ENCODE measurements at regions not wholly inside any gene's neighbourhood (a gene's known extent, or its start where the extent isn't known, plus 50 kb on each side); places are given as distances from the start of the nearest gene placed in this dataset.

GRCh38 chr9:88077071-88077617, 61.1 kb downstream of the SPATA31C2 start:
- ATAC-seq (ENCODE audit: poor library complexity) (peak; percentile 2), DNase-seq (no peak)
- intact Hi-C loops (cut with DNase I), result no loop called here

GRCh38 chr9:88076286-88077070, 61.8 kb downstream of the SPATA31C2 start:
- intact Hi-C loops (cut with DNase I), result no loop called here

GRCh38 chr9:88075966-88076285, 62.3 kb downstream of the SPATA31C2 start:
- intact Hi-C loops (cut with DNase I), result no loop called here
- no peak for DNase-seq

More at GRCh38 chr9:88076286-88077070, 61.8 kb downstream of the SPATA31C2 start:
- DNase-seq (peak; percentile 84), ATAC-seq (ENCODE audit: poor library complexity) (peak; percentile 94)

GRCh38 chr9:88075506-88075905, 62.8 kb downstream of the SPATA31C2 start:
- ATAC-seq (ENCODE audit: poor library complexity), result no peak
- no peak for DNase-seq
- intact Hi-C loops (cut with DNase I), result no loop called here

More at GRCh38 chr9:88075966-88076285, 62.3 kb downstream of the SPATA31C2 start:
- no peak for ATAC-seq (ENCODE audit: poor library complexity)

GRCh38 chr9:88074931-88075330, 63.3 kb downstream of the SPATA31C2 start:
- intact Hi-C loops (cut with DNase I), result no loop called here
- DNase-seq (no peak), ATAC-seq (ENCODE audit: poor library complexity) (no peak)

- no peak for ATAC-seq (ENCODE audit: poor library complexity)
- DNase-seq, result no peak
- intact Hi-C loops (cut with DNase I), result no loop called here
Observed at GRCh38 chr9:88072831-88073375, 65.4 kb downstream of the SPATA31C2 start.

- ATAC-seq (ENCODE audit: poor library complexity) (no peak), DNase-seq (no peak)
- intact Hi-C loops (cut with DNase I), result no loop called here
Observed at GRCh38 chr9:88071331-88071730, 66.9 kb downstream of the SPATA31C2 start.

- intact Hi-C loops (cut with DNase I), result no loop called here
- no peak for ATAC-seq (ENCODE audit: poor library complexity)
- DNase-seq, result no peak
Observed at GRCh38 chr9:88065619-88066018, 72.7 kb downstream of the SPATA31C2 start.

GRCh38 chr9:88064554-88064953, 73.7 kb downstream of the SPATA31C2 start:
- intact Hi-C loops (cut with DNase I), result no loop called here
- no peak for DNase-seq
- no peak for ATAC-seq (ENCODE audit: poor library complexity)

GRCh38 chr9:88060746-88061145, 77.5 kb downstream of the SPATA31C2 start:
- intact Hi-C loops (cut with DNase I), result no loop called here
- ATAC-seq (ENCODE audit: poor library complexity) (no peak), DNase-seq (no peak)

- DNase-seq (no peak), ATAC-seq (ENCODE audit: poor library complexity) (no peak)
- intact Hi-C loops (cut with DNase I), result no loop called here
Observed at GRCh38 chr9:88059469-88059868, 78.8 kb downstream of the SPATA31C2 start.

- intact Hi-C loops (cut with DNase I), result no loop called here
- ATAC-seq (ENCODE audit: poor library complexity), result no peak
- no peak for DNase-seq
Observed at GRCh38 chr9:88056876-88057275, 81.4 kb downstream of the SPATA31C2 start.

GRCh38 chr9:88053856-88054501, 79.6 kb upstream of the CDK20 start:
- DNase-seq, result no peak
- intact Hi-C loops (cut with DNase I), result no loop called here
- ATAC-seq (ENCODE audit: poor library complexity), result no peak

- ATAC-seq (ENCODE audit: poor library complexity), result no peak
- no peak for DNase-seq
- intact Hi-C loops (cut with DNase I), result no loop called here
Observed at GRCh38 chr9:88052321-88052965, 78.1 kb upstream of the CDK20 start.

- no peak for ATAC-seq (ENCODE audit: poor library complexity)
- DNase-seq, result no peak
- intact Hi-C loops (cut with DNase I), result no loop called here
Observed at GRCh38 chr9:88051138-88051537, 76.8 kb upstream of the CDK20 start.

- ATAC-seq (ENCODE audit: poor library complexity) (peak; percentile 53), DNase-seq (no peak)
- intact Hi-C loops (cut with DNase I), result loop anchor here (10.0 kb wide), 1 partner anchor 365 kb away; no protein-coding TSS in a partner anchor
Observed at GRCh38 chr9:88049677-88050307, 75.5 kb upstream of the CDK20 start.

GRCh38 chr9:88046542-88046941, 72.2 kb upstream of the CDK20 start:
- intact Hi-C loops (cut with DNase I), result loop anchor here (10.0 kb wide), 1 partner anchor 362 kb away; no protein-coding TSS in a partner anchor
- no peak for ATAC-seq (ENCODE audit: poor library complexity)
- no peak for DNase-seq

- DNase-seq (no peak), ATAC-seq (ENCODE audit: poor library complexity) (no peak)
- intact Hi-C loops (cut with DNase I), result loop anchor here (10.0 kb wide), 1 partner anchor 361 kb away; no protein-coding TSS in a partner anchor
Observed at GRCh38 chr9:88045686-88046085, 71.4 kb upstream of the CDK20 start.

GRCh38 chr9:88044200-88044599, 69.9 kb upstream of the CDK20 start:
- DNase-seq (no peak), ATAC-seq (ENCODE audit: poor library complexity) (no peak)
- intact Hi-C loops (cut with DNase I), result loop anchor here (10.0 kb wide), 1 partner anchor 359 kb away; no protein-coding TSS in a partner anchor
